ENCODE measurements at regions not wholly inside any gene's neighbourhood (a gene's known extent, or its start where the extent isn't known, plus 50 kb on each side); places are given as distances from the start of the nearest gene placed in this dataset.
"Not testable (repeated sequence)": the region's sequence is repeated elsewhere in the genome, so short reads cannot be mapped to it uniquely, and the experiment has no call there.

- no peak for DNase-seq
- no peak overlapping the region for H2AFZ ChIP-seq (ENCODE audit: low read length)
- H3K4me1 ChIP-seq (ENCODE audit: low read length): no peaks in the 10 kb centered on the region
- no peak overlapping the region for H3K4me2 ChIP-seq (ENCODE audit: low read depth, low read length)
- no peaks in the 10 kb centered on the region for H3F3A ChIP-seq (ENCODE audit: insufficient read depth, low read length)
- no peaks in the 10 kb centered on the region for H3K9me2 ChIP-seq (replicated peaks; ENCODE audit: insufficient read depth, low read length)
- H3K79me2 ChIP-seq (ENCODE audit: low read length): no peaks in the 10 kb centered on the region
- H4K20me1 ChIP-seq (ENCODE audit: insufficient read depth, low read length): no peaks in the 10 kb centered on the region
- H3K27ac ChIP-seq (ENCODE audit: low read length): no peak overlapping the region
- H3K4me3 ChIP-seq (ENCODE audit: low read length): no peak overlapping the region
- H3K36me3 ChIP-seq (replicated peaks; ENCODE audit: insufficient read depth, low read length): no peaks in the 10 kb centered on the region
- TF ChIP-seq EZH2phosphoT487 (IDR thresholded peaks at IDR 0.05; ENCODE audit: low read length): no peak
- TF ChIP-seq CTCF (IDR thresholded peaks at IDR 0.05; ENCODE audit: low read length): no peak
- no peak for TF ChIP-seq EZH2 (optimal IDR thresholded peaks at IDR 0.05; ENCODE audit: low read depth, low read length)
- H3K9ac ChIP-seq (ENCODE audit: low read length): no peak overlapping the region
- no peaks in the 10 kb centered on the region for H3K9me3 ChIP-seq (replicated peaks; ENCODE audit: insufficient read depth, low read length)
- no peaks in the 10 kb centered on the region for H3K27me3 ChIP-seq (replicated peaks; ENCODE audit: insufficient read depth, low read length)
Observed at GRCh38 chr9:30356221-30356620, 2028.2 kb upstream of the ACO1 start.

GRCh38 chr9:30362373-30362772 lies 2022.1 kb upstream of the ACO1 start:
- no peak for DNase-seq
- no peak overlapping the region for H3K27ac ChIP-seq (ENCODE audit: low read length)
- H3K4me1 ChIP-seq (ENCODE audit: low read length): no peaks in the 10 kb centered on the region
- no peaks in the 10 kb centered on the region for H3K9me2 ChIP-seq (replicated peaks; ENCODE audit: insufficient read depth, low read length)
- H2AFZ ChIP-seq (ENCODE audit: low read length): no peak overlapping the region
- no peak overlapping the region for H3K4me2 ChIP-seq (ENCODE audit: low read depth, low read length)
- H3K4me3 ChIP-seq (ENCODE audit: low read length): no peak overlapping the region
- no peaks in the 10 kb centered on the region for H4K20me1 ChIP-seq (ENCODE audit: insufficient read depth, low read length)
- H3K9ac ChIP-seq (ENCODE audit: low read length): no peak overlapping the region
- H3F3A ChIP-seq (ENCODE audit: insufficient read depth, low read length): no peaks in the 10 kb centered on the region
- no peaks in the 10 kb centered on the region for H3K27me3 ChIP-seq (replicated peaks; ENCODE audit: insufficient read depth, low read length)
- no peaks in the 10 kb centered on the region for H3K79me2 ChIP-seq (ENCODE audit: low read length)
- TF ChIP-seq EZH2phosphoT487 (IDR thresholded peaks at IDR 0.05; ENCODE audit: low read length) (no peak), EZH2 (optimal IDR thresholded peaks at IDR 0.05; ENCODE audit: low read depth, low read length) (no peak), CTCF (IDR thresholded peaks at IDR 0.05; ENCODE audit: low read length) (no peak)
- H3K36me3 ChIP-seq (replicated peaks; ENCODE audit: insufficient read depth, low read length): no peaks in the 10 kb centered on the region
- H3K9me3 ChIP-seq (replicated peaks; ENCODE audit: insufficient read depth, low read length): no peaks in the 10 kb centered on the region

- H3K4me2 ChIP-seq (ENCODE audit: low read depth, low read length); H2AFZ ChIP-seq (ENCODE audit: low read length); H3K27ac ChIP-seq (ENCODE audit: low read length); H3K9ac ChIP-seq (ENCODE audit: low read length); DNase-seq; H3K9me3 ChIP-seq (replicated peaks; ENCODE audit: insufficient read depth, low read length); H3K36me3 ChIP-seq (replicated peaks; ENCODE audit: insufficient read depth, low read length); H3K79me2 ChIP-seq (ENCODE audit: low read length); H4K20me1 ChIP-seq (ENCODE audit: insufficient read depth, low read length); H3K4me1 ChIP-seq (ENCODE audit: low read length); H3K4me3 ChIP-seq (ENCODE audit: low read length); H3K9me2 ChIP-seq (replicated peaks; ENCODE audit: insufficient read depth, low read length); H3F3A ChIP-seq (ENCODE audit: insufficient read depth, low read length); H3K27me3 ChIP-seq (replicated peaks; ENCODE audit: insufficient read depth, low read length): not testable (repeated sequence)
Observed at GRCh38 chr9:30366140-30366539, 2018.3 kb upstream of the ACO1 start.

GRCh38 chr9:30382271-30382670 lies 2002.2 kb upstream of the ACO1 start:
- H3K4me1 ChIP-seq (ENCODE audit: low read length): no peaks in the 10 kb centered on the region
- no peak overlapping the region for H3K27ac ChIP-seq (ENCODE audit: low read length)
- H3K27me3 ChIP-seq (replicated peaks; ENCODE audit: insufficient read depth, low read length): no peaks in the 10 kb centered on the region
- H3K4me3 ChIP-seq (ENCODE audit: low read length): no peak overlapping the region
- H4K20me1 ChIP-seq (ENCODE audit: insufficient read depth, low read length): no peaks in the 10 kb centered on the region
- no peak overlapping the region for H3K9ac ChIP-seq (ENCODE audit: low read length)
- H3F3A ChIP-seq (ENCODE audit: insufficient read depth, low read length): no peaks in the 10 kb centered on the region
- no peaks in the 10 kb centered on the region for H3K9me3 ChIP-seq (replicated peaks; ENCODE audit: insufficient read depth, low read length)
- no peak overlapping the region for H3K4me2 ChIP-seq (ENCODE audit: low read depth, low read length)
- no peak for TF ChIP-seq EZH2 (optimal IDR thresholded peaks at IDR 0.05; ENCODE audit: low read depth, low read length)
- no peak for TF ChIP-seq CTCF (IDR thresholded peaks at IDR 0.05; ENCODE audit: low read length)
- TF ChIP-seq EZH2phosphoT487 (IDR thresholded peaks at IDR 0.05; ENCODE audit: low read length): no peak
- no peaks in the 10 kb centered on the region for H3K79me2 ChIP-seq (ENCODE audit: low read length)
- no peak overlapping the region for H2AFZ ChIP-seq (ENCODE audit: low read length)
- no peak for DNase-seq
- no peaks in the 10 kb centered on the region for H3K36me3 ChIP-seq (replicated peaks; ENCODE audit: insufficient read depth, low read length)
- no peaks in the 10 kb centered on the region for H3K9me2 ChIP-seq (replicated peaks; ENCODE audit: insufficient read depth, low read length)
